Heart left ventricle (tissue), 16 donors: ENCODE measurements at regions not wholly inside any gene's neighbourhood (a gene's known extent, or its start where the extent isn't known, plus 50 kb on each side); places are given as distances from the start of the nearest gene placed in this dataset.
"Not testable (repeated sequence)": the region's sequence is repeated elsewhere in the genome, so short reads cannot be mapped to it uniquely, and the experiment has no call there.

ENCODE experiments used
- ATAC-seq, 4 donors: fragments of 200-7000 bp; cut with Tn5 transposase; one replicate each; pipeline ENCODE4 v1.9.1; 2020 to 2022; ENCODE audit warnings: moderate library complexity in 4 of 4, mild to moderate bottlenecking in 3 of 4, moderate number of reproducible peaks in 1 of 4
- DNase-seq, 5 donors: peaks; one replicate each; pipeline ENCODE4 v3.0.0-alpha.2; 2020
- H3K27ac ChIP-seq, 12 donors: fragments of 200-600 bp; sonication (generic) in 4 of 12; one replicate each; pipeline versions ENCODE4 v1.5.0 to v1.8.0; 2016 to 2022; ENCODE audit warnings: mild to moderate bottlenecking in 2 of 12
- H3K27me3 ChIP-seq, 9 donors: fragments of 200-600 bp; sonication (generic) in 2 of 9; one replicate each; pipeline versions ENCODE4 v1.5.1 to v1.8.0; 2016 to 2022; ENCODE audit warnings: mild to moderate bottlenecking in 3 of 9
- H3K36me3 ChIP-seq, 9 donors: fragments of 200-600 bp; sonication (generic) in 2 of 9; one replicate each; pipeline versions ENCODE4 v1.5.0 to v1.8.0; 2018 to 2022; ENCODE audit warnings: mild to moderate bottlenecking in 2 of 9
- H3K4me1 ChIP-seq, 12 donors: fragments of 200-600 bp; sonication (generic) in 4 of 12; one replicate each; pipeline versions ENCODE4 v1.5.0 to v1.8.0; 2016 to 2022; ENCODE audit warnings: mild to moderate bottlenecking in 3 of 12
- H3K4me3 ChIP-seq, 12 donors: fragments of 200-600 bp; sonication (generic) in 4 of 12; one replicate each; pipeline versions ENCODE4 v1.5.0 to v1.8.0; 2017 to 2022; ENCODE audit warnings: mild to moderate bottlenecking in 9 of 12, moderate library complexity in 4 of 12
- H3K9me3 ChIP-seq, 12 donors: fragments of 200-600 bp; sonication (generic) in 4 of 12; one replicate each; pipeline versions ENCODE4 v1.5.0 to v1.8.0; 2016 to 2022; ENCODE audit warnings: mild to moderate bottlenecking in 1 of 12
- CTCF ChIP-seq, 12 donors: fragments of 200-600 bp; sonication (generic) in 4 of 12; IDR thresholded peaks; one replicate each; pipeline versions ENCODE4 v1.5.0 to v1.8.0; 2018 to 2022; ENCODE audit warnings: antibody characterized with exemption in 12 of 12, mild to moderate bottlenecking in 5 of 12
- POLR2A ChIP-seq, 2 donors: fragments of 450-650 bp; IDR thresholded peaks; one replicate each; pipeline ENCODE4 v1.6.1; 2017; ENCODE audit warnings: antibody characterized with exemption in 2 of 2, mild to moderate bottlenecking in 2 of 2, moderate library complexity in 2 of 2
- WGBS, 4 donors: extraction: QIAGEN DNeasy Blood & Tissue Kit in 2 of 4; methylation state at CpG; one replicate each; pipeline versions ENCODE4 v1.1.5 to v1.1.7; 2013 to 2018; 5-methylcytosine and 5-hydroxymethylcytosine counted together
- intact Hi-C, 10 donors: fragments of 100-400 bp; cut with DNase I; formaldehyde crosslinking; loops; one replicate each; pipeline versions ENCODE4 v1.11.1 to v1.14.2; 2022
- donor health status: ischemic (EF 13 %, LVEDD 7.1; RV severe dilation, severe dysfunction).
- donor health status: healthy with polysubstance abuse.
- donor health status: DM: no; HTN: yes; CAD: no.
- donor health status: DM: no; HTN: no; CAD: no.
- donor health status: ischemic (EF 25% LVEDD 6.9; RV normal size, moderate dysfunction).
- donor health status: ischemic (EF 25% LVEDD 5.7; RV mildly dilated, moderate dysfunction).
- donor health status: healthy.
- donor health status: DM: yes; HTN: yes; CAD: no.
- donor health status: ischemic (EF 35%, LVEDD 5.7; RV mildly dilated, moderate dysfunction).
- donor health status: nonischemic (EF 11% LVEDD 7.7; RV severe dilation, severe dysfunction).
- donor health status: DM: yes; HTN: yes; CAD: no.
- donor health status: PGD.
- donor health status: ischemic (EF 29% LVEDD 5.4; RV normal size, mild dysfunction).
- donor health status: nonischemic (EF 23%, LVEDD 6.1; RV moderate dilation, normal function).

GRCh38 chr10:63833411-63834060 lies 312.3 kb downstream of the REEP3 start:
- 53 to 67% (median 64%) methylated on average over 5 of the region's 5 CpGs for WGBS, 4 donors
- ATAC-seq = no peak
- Histone ChIP-seq H3K27me3 (peaks cover 0 to 8% (median 0%) of the 10 kb centered on the region in 9 donors), H3K9me3 (no peaks in the 10 kb centered on the region), H3K4me1 (no peaks in the 10 kb centered on the region), H3K27ac (no peak overlapping the region), H3K36me3 (no peaks in the 10 kb centered on the region), H3K4me3 (no peak overlapping the region)
- DNase-seq = no peak
- no peak for TF ChIP-seq CTCF (IDR thresholded peaks at IDR 0.05)
- intact Hi-C loops = no loop called here

- Histone ChIP-seq H3K36me3 (no peaks in the 10 kb centered on the region), H3K9me3 (no peaks in the 10 kb centered on the region), H3K27me3 (peaks cover 0 to 5% (median 0%) of the 10 kb centered on the region in 9 donors), H3K27ac (no peak overlapping the region), H3K4me1 (no peaks in the 10 kb centered on the region), H3K4me3 (no peak overlapping the region)
- TF ChIP-seq CTCF (IDR thresholded peaks at IDR 0.05) (no peak), POLR2A (IDR thresholded peaks at IDR 0.05) (no peak)
- 75 to 82% (median 77%) methylated on average over 4 of the region's 4 CpGs for WGBS, 4 donors
- no peak for ATAC-seq
- DNase-seq = no peak
- intact Hi-C loops = no loop called here
Observed at GRCh38 chr10:63836666-63837442, 315.7 kb downstream of the REEP3 start.

- Histone ChIP-seq H3K4me1 (no peaks in the 10 kb centered on the region), H3K9me3 (no peaks in the 10 kb centered on the region), H3K27me3 (peaks cover 0 to 5% (median 0%) of the 10 kb centered on the region in 9 donors), H3K4me3 (no peak overlapping the region), H3K36me3 (no peaks in the 10 kb centered on the region), H3K27ac (no peak overlapping the region)
- 81 to 90% (median 82%) methylated on average over 5 of the region's 5 CpGs for WGBS, 4 donors
- intact Hi-C loops = no loop called here
- ATAC-seq (no peak), DNase-seq (no peak)
- TF ChIP-seq POLR2A (IDR thresholded peaks at IDR 0.05) (no peak), CTCF (IDR thresholded peaks at IDR 0.05) (no peak)
Observed at GRCh38 chr10:63841761-63842160, 320.6 kb downstream of the REEP3 start.

GRCh38 chr10:63843107-63843506 lies 321.9 kb downstream of the REEP3 start:
- Histone ChIP-seq H3K9me3 (no peaks in the 10 kb centered on the region), H3K36me3 (no peaks in the 10 kb centered on the region), H3K4me3 (no peak overlapping the region), H3K4me1 (no peaks in the 10 kb centered on the region), H3K27me3 (peaks cover 0 to 5% (median 0%) of the 10 kb centered on the region in 9 donors), H3K27ac (no peak overlapping the region)
- no peak for TF ChIP-seq POLR2A (IDR thresholded peaks at IDR 0.05)
- no peak for TF ChIP-seq CTCF (IDR thresholded peaks at IDR 0.05)
- intact Hi-C loops = no loop called here
- WGBS, 4 donors = 91 to 97% (median 93%) methylated on average over 2 of the region's 2 CpGs
- ATAC-seq (no peak), DNase-seq (no peak)

GRCh38 chr10:63848871-63849270 lies 327.7 kb downstream of the REEP3 start:
- H3K27me3 ChIP-seq, H3K9me3 ChIP-seq, H3K27ac ChIP-seq, H3K36me3 ChIP-seq, H3K4me3 ChIP-seq, DNase-seq, intact Hi-C loops, H3K4me1 ChIP-seq, ATAC-seq: not testable (repeated sequence)
- 36 to 61% (median 40%) methylated on average over 3 of the region's 3 CpGs for WGBS, 4 donors
